Astrocyte (in vitro differentiated cells and primary cell): ENCODE measurements at regions not wholly inside any gene's neighbourhood (a gene's known extent, or its start where the extent isn't known, plus 50 kb on each side); places are given as distances from the start of the nearest gene placed in this dataset.

ENCODE experiments used
- CTCF ChIP-seq: IDR thresholded peaks from 2 replicates; pipeline ENCODE4 v1.5.1; 2011; ENCODE audit warnings: low read depth, mild to moderate bottlenecking, inconsistent platforms, low read length, moderate library complexity; ENCODE audit not compliant: insufficient read depth
- EZH2 ChIP-seq: IDR thresholded peaks from 2 replicates; pipeline ENCODE4 v1.6.1; 2012; ENCODE audit warnings: mild to moderate bottlenecking, low read length, inconsistent platforms; ENCODE audit not compliant: insufficient read depth

GRCh38 chr18:11392292-11392691, 217.1 kb upstream of the SLC35G4 start:
- TF ChIP-seq CTCF (no peak), EZH2 (no peak)
